K562 (cell line): ENCODE measurements at regions not wholly inside any gene's neighbourhood (a gene's known extent, or its start where the extent isn't known, plus 50 kb on each side); places are given as distances from the start of the nearest gene placed in this dataset.

Source experiments
- ATAC-seq: fragments of 200-7000 bp; cut with Tn5 transposase; 3 replicates; pipeline ENCODE4 v1.9.1; 2020; ENCODE audit warnings: moderate library complexity
- BruUV-seq: library from RNA; stranded (reverse); fragments of 400-500 nt; replicated peaks from 2 replicates; lab custom pipeline; 2021; lab: Mats Ljungman, UMichigan
- CTCF ChIA-PET: fragments of 300-600 bp; formaldehyde crosslinking; extraction: SDS; loops from one replicate; lab custom pipeline; 2021; ENCODE audit warnings: low intra/inter-chr PET ratio; lab: Yijun Ruan, JAX
- POLR2A ChIA-PET: fragments of 300-600, 350-650 bp; sonication (Branson Sonifier 250); formaldehyde crosslinking; extraction: SDS; loops from one replicate; lab custom pipeline; 2021; ENCODE audit warnings: antibody characterized with exemption, inconsistent platforms; lab: Yijun Ruan, JAX
- DNase-seq, 4 experiments: peaks; one replicate each; pipeline versions ENCODE4 v3.0.0 to v3.0.0-alpha.2; 2011 to 2018; ENCODE audit warnings: low spot score in 3 of 4, mixed read lengths in 3 of 4; ENCODE audit errors: extremely low read depth in 1 of 4
- FAIRE-seq: peaks from 2 replicates; lab custom pipeline; 2011; peaks lifted over from hg19 to GRCh38; lab: Jason Lieb, UNC
- H2AFZ ChIP-seq: 2 replicates; pipeline ENCODE4 v1.6.0; 2011; ENCODE audit warnings: low read depth, low read length, control low read depth, inconsistent platforms
- H3K27ac ChIP-seq: fragments of 200-600 bp; 3 replicates; pipeline ENCODE4 v1.8.0; 2011; ENCODE audit warnings: low read depth, mild to moderate bottlenecking, control low read depth, inconsistent platforms, low read length, moderate library complexity, mixed read lengths; ENCODE audit errors: extremely low read depth
- H3K27me3 ChIP-seq, 2 experiments: fragments of 300-600 bp in 1 of 2; 2 replicates in 1 of 2; 3 replicates in 1 of 2; pipeline versions ENCODE4 v1.6.0 to v1.8.0; 2011; ENCODE audit warnings: inconsistent platforms in 2 of 2, low read length in 2 of 2, mild to moderate bottlenecking in 1 of 2, mixed read lengths in 1 of 2, moderate library complexity in 1 of 2; ENCODE audit not compliant: control insufficient read depth in 2 of 2, insufficient read depth in 2 of 2
- H3K36me3 ChIP-seq: fragments of 300-600 bp; 3 replicates; pipeline ENCODE4 v1.8.0; 2011; ENCODE audit warnings: mild to moderate bottlenecking, low read length, inconsistent platforms; ENCODE audit not compliant: control insufficient read depth, insufficient read depth
- H3K4me1 ChIP-seq, 2 experiments: fragments of 200-600 bp in 1 of 2; replicated peaks in 1 of 2; 2 replicates in 1 of 2; 3 replicates in 1 of 2; pipeline versions ENCODE4 v1.5.1 to v1.8.0; 2011; ENCODE audit warnings: inconsistent platforms in 2 of 2, low read length in 2 of 2, mild to moderate bottlenecking in 1 of 2, mixed read lengths in 1 of 2, moderate library complexity in 1 of 2; ENCODE audit not compliant: control insufficient read depth in 2 of 2, insufficient read depth in 2 of 2
- H3K4me2 ChIP-seq: 2 replicates; pipeline ENCODE4 v1.6.1; 2011; ENCODE audit warnings: low read length, control low read depth, inconsistent platforms, mixed read lengths; ENCODE audit not compliant: insufficient read depth
- H3K4me3 ChIP-seq: fragments of 200-600 bp; sonication (generic), shearing (Covaris generic); 2 replicates; pipeline ENCODE4 v1.5.1; 2016; ENCODE audit warnings: control low read depth, inconsistent platforms
- H3K79me2 ChIP-seq: fragments of 200-600 bp; 3 replicates; pipeline ENCODE4 v1.8.0; 2011; ENCODE audit warnings: low read length, inconsistent platforms; ENCODE audit not compliant: control insufficient read depth, insufficient read depth
- H3K9ac ChIP-seq, 2 experiments: 2 replicates each; pipeline versions ENCODE4 v1.6.0 to v1.6.1; 2011; ENCODE audit warnings: low read depth in 2 of 2, low read length in 2 of 2, control low read depth in 1 of 2, inconsistent platforms in 1 of 2, mild to moderate bottlenecking in 1 of 2, mixed read lengths in 1 of 2; ENCODE audit not compliant: insufficient read depth in 1 of 2
- H3K9me1 ChIP-seq: one replicate; pipeline ENCODE4 v1.6.0; 2011; ENCODE audit warnings: inconsistent platforms, mild to moderate bottlenecking, low read length, moderate library complexity; ENCODE audit not compliant: control insufficient read depth, insufficient read depth
- H3K9me3 ChIP-seq: replicated peaks from 2 replicates; pipeline ENCODE4 v1.5.1; 2011; ENCODE audit warnings: low read depth, low read length, inconsistent platforms; ENCODE audit not compliant: control insufficient read depth, insufficient read depth
- H4K20me1 ChIP-seq: replicated peaks from 2 replicates; pipeline ENCODE4 v1.6.1; 2011; ENCODE audit warnings: low read length, inconsistent platforms, mixed read lengths; ENCODE audit not compliant: control insufficient read depth, insufficient read depth
- BMI1 ChIP-seq: fragments of 150-350 bp; IDR thresholded peaks from 2 replicates; pipeline ENCODE4 v1.6.1; 2014; ENCODE audit warnings: low read length
- EP400 ChIP-seq: fragments of 450-650 bp; IDR thresholded peaks from 2 replicates; pipeline ENCODE4 v1.6.1; 2017; ENCODE audit warnings: antibody characterized with exemption, mild to moderate bottlenecking, moderate library complexity
- GATA2 ChIP-seq: sonication (generic); formaldehyde crosslinking; IDR thresholded peaks from 2 replicates; pipeline ENCODE4 v1.4.0; 2020; ENCODE audit warnings: mild to moderate bottlenecking, missing genetic modification reagents
- HINFP ChIP-seq: fragments of 450-650 bp; conservative IDR thresholded peaks from 2 replicates; pipeline ENCODE4 v1.6.1; 2016; ENCODE audit warnings: missing genetic modification characterization, low read depth, mild to moderate bottlenecking, control low read depth, missing compliant biosample characterization
- KDM1A ChIP-seq, 2 experiments: fragments of 450-650 bp; IDR thresholded peaks; 2 replicates each; pipeline ENCODE4 v1.6.1; 2016; ENCODE audit warnings: mild to moderate bottlenecking in 2 of 2
- KDM4B ChIP-seq, 2 experiments: fragments of 450-650 bp in 1 of 2; sonication (generic) in 1 of 2; IDR thresholded peaks; 2 replicates each; pipeline ENCODE4 v1.6.1; 2016 to 2017; ENCODE audit warnings: borderline replicate concordance in 2 of 2, antibody characterized with exemption in 1 of 2, low read depth in 1 of 2, mild to moderate bottlenecking in 1 of 2
- KHSRP ChIP-seq: fragments of 450-650 bp; IDR thresholded peaks from 2 replicates; pipeline ENCODE4 v1.6.1; 2017
- MAFG ChIP-seq: fragments of 450-650 bp; conservative IDR thresholded peaks from 2 replicates; pipeline ENCODE4 v1.6.1; 2016; ENCODE audit warnings: missing genetic modification characterization, missing compliant biosample characterization
- MNT ChIP-seq, 2 experiments: fragments of 450-650 bp; conservative IDR thresholded peaks; 2 replicates each; pipeline ENCODE4 v1.6.1; 2017; ENCODE audit warnings: mild to moderate bottlenecking in 2 of 2, moderate library complexity in 2 of 2
- RFX7 ChIP-seq: fragments of 250-450 bp; sonication (Bioruptor Pico); IDR thresholded peaks from 2 replicates; pipeline ENCODE4 v1.5.1; 2021; ENCODE audit warnings: mild to moderate bottlenecking
- SMAD2 ChIP-seq: fragments of 150-350 bp; IDR thresholded peaks from 2 replicates; pipeline ENCODE4 v1.6.1; 2014; ENCODE audit warnings: low read depth, mild to moderate bottlenecking, low read length
- SRSF3 ChIP-seq: fragments of 200-400 bp; formaldehyde crosslinking; IDR thresholded peaks from 2 replicates; pipeline ENCODE4 v1.6.1; 2016; ENCODE audit warnings: mild to moderate bottlenecking, low read length, moderate library complexity; ENCODE audit not compliant: insufficient read depth
- ZNF143 ChIP-seq: sonication (generic); formaldehyde crosslinking; IDR thresholded peaks from 2 replicates; pipeline ENCODE4 v1.9.0; 2022; ENCODE audit warnings: mild to moderate bottlenecking, missing genetic modification reagents
- ZNF217 ChIP-seq: sonication (generic); formaldehyde crosslinking; IDR thresholded peaks from 2 replicates; pipeline ENCODE4 v1.8.0; 2022; ENCODE audit warnings: mild to moderate bottlenecking, missing genetic modification reagents
- ZNF431 ChIP-seq: sonication (generic); formaldehyde crosslinking; IDR thresholded peaks from 2 replicates; pipeline ENCODE4 v1.8.0; 2022; ENCODE audit warnings: mild to moderate bottlenecking, missing genetic modification reagents
- WGBS: fragments of 100-300 bp; shearing (Covaris generic); methylation state at CpG from one replicate; pipeline ENCODE4 v1.1.6; 2016; ENCODE audit warnings: low coverage, mixed read lengths; ENCODE audit not compliant: insufficient coverage; ENCODE audit errors: missing lambda C conversion rate; 5-methylcytosine and 5-hydroxymethylcytosine counted together
- in situ Hi-C: fragments of 300-500 bp; cut with MboI; formaldehyde crosslinking; loops from 4 replicates; pipeline ENCODE4 v1.15.0; 2018; ENCODE audit warnings: inconsistent platforms, mixed read lengths
- intact Hi-C: fragments of 100-400 bp; cut with micrococcal nuclease; formaldehyde crosslinking; loops from 2 replicates; pipeline ENCODE4 v1.14.2; 2022

GRCh38 chr3:77935418-77935817 lies 895.5 kb downstream of the ROBO2 start (continued):
- TF ChIP-seq HINFP: no peak

GRCh38 chr3:77939726-77940125 lies 899.8 kb downstream of the ROBO2 start:
- in situ Hi-C loops (no loop called here), intact Hi-C loops (no loop called here)
- no peaks in the 10 kb centered on the region for H3K9me3 ChIP-seq
- H3K4me3 ChIP-seq: no peak overlapping the region
- H4K20me1 ChIP-seq: no peaks in the 10 kb centered on the region
- FAIRE-seq (no peak), ATAC-seq (no peak), DNase-seq (no peak)
- no peaks in the 10 kb centered on the region for H3K27me3 ChIP-seq
- no peaks in the 10 kb centered on the region for H3K79me2 ChIP-seq
- WGBS: 0% methylated on average over 1 of the region's 1 CpG
- POLR2A ChIA-PET: no interaction called here
- no peaks in the 10 kb centered on the region for H3K4me1 ChIP-seq
- no peaks in the 10 kb centered on the region for H3K9me1 ChIP-seq
- no peak overlapping the region for H2AFZ ChIP-seq
- H3K36me3 ChIP-seq: no peaks in the 10 kb centered on the region
- BruUV-seq: no TSS peak
- no peak overlapping the region for H3K4me2 ChIP-seq
- TF ChIP-seq KHSRP (no peak), EP400 (no peak), RFX7 (CRISPR knock-in tag) (no peak), KDM4B (IDR thresholded peaks at IDR 0.05; ENCODE audit: borderline replicate concordance in 2 of 2, low read depth in 1 of 2) (no peak), ZNF217 (no peak), SMAD2 (no peak), ZNF143 (CRISPR knock-in tag) (no peak), MNT (conservative IDR thresholded peaks at IDR 0.05) (no peak), BMI1 (no peak), KDM1A (IDR thresholded peaks at IDR 0.05) (no peak), ZNF431 (no peak), MAFG (tag) (no peak), GATA2 (no peak), SRSF3 (no peak)
- H3K9ac ChIP-seq: no peak overlapping the region
- CTCF ChIA-PET: no interaction called here
- no peak overlapping the region for H3K27ac ChIP-seq
